GF-D8 (cell line): ENCODE measurements at regions not wholly inside any gene's neighbourhood (a gene's known extent, or its start where the extent isn't known, plus 50 kb on each side); places are given as distances from the start of the nearest gene placed in this dataset.
"Not testable (repeated sequence)": the region's sequence is repeated elsewhere in the genome, so short reads cannot be mapped to it uniquely, and the experiment has no call there.

Experiments used
- DNase-seq: peaks from one replicate; lab custom pipeline; 2025; lab: John Stamatoyannopoulos, UW

GRCh38 chr12:46619474-46619873, 206.3 kb downstream of the SLC38A4 start:
- not testable (repeated sequence) for DNase-seq

GRCh38 chr12:46617737-46618136, 208.1 kb downstream of the SLC38A4 start:
- not testable (repeated sequence) for DNase-seq

- DNase-seq: no peak
Observed at GRCh38 chr12:46617167-46617566, 208.6 kb downstream of the SLC38A4 start.

GRCh38 chr12:46610754-46611153, 215.0 kb downstream of the SLC38A4 start:
- no peak for DNase-seq

- DNase-seq: no peak
Observed at GRCh38 chr12:46609674-46610073, 216.1 kb downstream of the SLC38A4 start.

GRCh38 chr12:46609273-46609623, 216.5 kb downstream of the SLC38A4 start:
- no peak for DNase-seq

- DNase-seq: no peak
Observed at GRCh38 chr12:46608431-46609272, 217.1 kb downstream of the SLC38A4 start.

- no peak for DNase-seq
Observed at GRCh38 chr12:46604684-46605083, 221.1 kb downstream of the SLC38A4 start.

GRCh38 chr12:46603776-46604456, 221.9 kb downstream of the SLC38A4 start:
- no peak for DNase-seq

GRCh38 chr12:46602474-46602873, 223.3 kb downstream of the SLC38A4 start:
- no peak for DNase-seq

- DNase-seq: no peak
Observed at GRCh38 chr12:46590991-46591703, 218.6 kb upstream of the SLC38A2 start.

- no peak for DNase-seq
Observed at GRCh38 chr12:46585854-46586621, 213.5 kb upstream of the SLC38A2 start.

GRCh38 chr12:46584098-46584497, 211.5 kb upstream of the SLC38A2 start:
- not testable (repeated sequence) for DNase-seq

- not testable (repeated sequence) for DNase-seq
Observed at GRCh38 chr12:46581990-46582389, 209.4 kb upstream of the SLC38A2 start.

- no peak for DNase-seq
Observed at GRCh38 chr12:46580445-46580844, 207.9 kb upstream of the SLC38A2 start.

- DNase-seq: no peak
Observed at GRCh38 chr12:46579474-46579873, 206.9 kb upstream of the SLC38A2 start.

GRCh38 chr12:46578190-46578982, 205.8 kb upstream of the SLC38A2 start:
- DNase-seq: no peak

GRCh38 chr12:46577063-46577776, 204.6 kb upstream of the SLC38A2 start:
- no peak for DNase-seq

- no peak for DNase-seq
Observed at GRCh38 chr12:46574847-46575246, 202.3 kb upstream of the SLC38A2 start.

- DNase-seq: no peak
Observed at GRCh38 chr12:46573347-46573658, 200.7 kb upstream of the SLC38A2 start.
